HG02610 (cell line): ENCODE measurements at regions not wholly inside any gene's neighbourhood (a gene's known extent, or its start where the extent isn't known, plus 50 kb on each side); places are given as distances from the start of the nearest gene placed in this dataset.
A peak's percentile ranks its signal among the peaks of the same experiment; 100 is the strongest.

Experiments used
- ATAC-seq: cut with Tn5 transposase; IDR thresholded peaks from one replicate; pipeline ENCODE4 v1.9.1; 2021; ENCODE audit warnings: mild to moderate bottlenecking, moderate library complexity; ENCODE audit not compliant: unreplicated experiment

GRCh38 chr3:109532257-109533216, 195.2 kb upstream of the DPPA4 start:
- peak; percentile 54 for ATAC-seq

GRCh38 chr3:109545746-109546145, 208.4 kb upstream of the DPPA4 start:
- no peak for ATAC-seq

- no peak for ATAC-seq
Observed at GRCh38 chr3:109548192-109548938, 211.0 kb upstream of the DPPA4 start.

- no peak for ATAC-seq
Observed at GRCh38 chr3:109553591-109554371, 216.4 kb upstream of the DPPA4 start.

GRCh38 chr3:109559389-109559788, 222.0 kb upstream of the DPPA4 start:
- no peak for ATAC-seq

GRCh38 chr3:109563149-109563548, 225.8 kb upstream of the DPPA4 start:
- no peak for ATAC-seq

GRCh38 chr3:109569135-109569846, 231.9 kb upstream of the DPPA4 start:
- no peak for ATAC-seq

GRCh38 chr3:109570408-109570807, 233.1 kb upstream of the DPPA4 start:
- ATAC-seq = no peak

GRCh38 chr3:109572301-109572700, 235.0 kb upstream of the DPPA4 start:
- no peak for ATAC-seq

GRCh38 chr3:109596991-109597390, 259.6 kb upstream of the DPPA4 start:
- ATAC-seq = no peak

- ATAC-seq = no peak
Observed at GRCh38 chr3:109597444-109597843, 260.1 kb upstream of the DPPA4 start.

GRCh38 chr3:109607897-109608296, 270.6 kb upstream of the DPPA4 start:
- ATAC-seq = peak; percentile 33

GRCh38 chr3:109608574-109608973, 271.2 kb upstream of the DPPA4 start:
- peak; percentile 45 for ATAC-seq

GRCh38 chr3:109618766-109619378, 281.5 kb upstream of the DPPA4 start:
- no peak for ATAC-seq

- no peak for ATAC-seq
Observed at GRCh38 chr3:109631897-109632296, 294.6 kb upstream of the DPPA4 start.

GRCh38 chr3:109640146-109640652, 302.9 kb upstream of the DPPA4 start:
- ATAC-seq = no peak

- ATAC-seq = no peak
Observed at GRCh38 chr3:109642025-109642424, 304.7 kb upstream of the DPPA4 start.

GRCh38 chr3:109643590-109643989, 306.2 kb upstream of the DPPA4 start:
- ATAC-seq = no peak

GRCh38 chr3:109644332-109644731, 307.0 kb upstream of the DPPA4 start:
- ATAC-seq = no peak

- ATAC-seq = no peak
Observed at GRCh38 chr3:109644746-109645145, 307.4 kb upstream of the DPPA4 start.
